Natural killer cell treated with Interleukin-12 subunit alpha and Interleukin-12 subunit beta and Interleukin-15 and Interleukin-18, amount 100 ng/mL, for 72 hours (primary cell): ENCODE measurements at regions not wholly inside any gene's neighbourhood (a gene's known extent, or its start where the extent isn't known, plus 50 kb on each side); places are given as distances from the start of the nearest gene placed in this dataset.

Source experiments
- ATAC-seq, 2 donors: fragments of 150-1000 bp; cut with Tn5 transposase in 1 of 2; sonication (Bioruptor Pico), chemical (Tn5 transposase) in 1 of 2; 2 replicates each; pipeline ENCODE4 v1.10.0; 2021
- DNase-seq: peaks from one replicate; pipeline ENCODE4 v3.0.0; 2022; ENCODE audit warnings: low spot score
- H3K27ac Mint-ChIP-seq, 2 donors: 1 replicate in 1 of 2; 2 replicates in 1 of 2; pipeline ENCODE4 v1.8.0; 2022; ENCODE audit warnings: mixed read lengths in 2 of 2, mild to moderate bottlenecking in 1 of 2, moderate library complexity in 1 of 2
- H3K27me3 Mint-ChIP-seq, 2 donors: 1 replicate in 1 of 2; 2 replicates in 1 of 2; pipeline ENCODE4 v1.8.0; 2022; ENCODE audit warnings: mixed read lengths in 2 of 2
- H3K36me3 Mint-ChIP-seq: one replicate; pipeline ENCODE4 v1.8.0; 2022; ENCODE audit warnings: mixed read lengths
- H3K4me1 Mint-ChIP-seq, 2 donors: 1 replicate in 1 of 2; 2 replicates in 1 of 2; pipeline ENCODE4 v1.8.0; 2022; ENCODE audit warnings: low read depth in 2 of 2, mixed read lengths in 2 of 2, mild to moderate bottlenecking in 1 of 2
- H3K4me3 Mint-ChIP-seq: one replicate; pipeline ENCODE4 v1.8.0; 2022; ENCODE audit warnings: mixed read lengths
- H3K9me3 Mint-ChIP-seq: 2 replicates; pipeline ENCODE4 v1.8.0; 2022; ENCODE audit warnings: mixed read lengths

DNA sequence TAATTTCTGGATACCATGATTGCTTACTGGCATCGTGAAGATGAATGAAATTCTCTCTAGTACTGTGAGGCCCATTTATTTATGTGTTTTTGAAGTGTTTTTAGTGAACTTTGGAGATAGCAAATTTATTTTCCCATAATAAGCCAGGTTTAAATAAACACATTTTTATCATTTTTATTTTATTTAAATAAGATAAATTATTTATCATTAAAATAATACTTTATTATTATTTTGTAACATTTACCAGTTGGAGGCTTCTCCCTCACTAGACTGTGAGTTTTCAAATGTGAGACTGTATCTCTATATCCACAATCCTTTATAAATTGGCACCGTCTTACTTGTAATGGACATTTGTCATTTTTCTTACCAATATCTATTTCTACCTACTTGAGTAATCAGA, 351.7 kb downstream of the METTL15 start:
- no peaks in the 10 kb centered on the region for H3K36me3 Mint-ChIP-seq
- H3K4me3 Mint-ChIP-seq = no peak overlapping the region
- no peaks in the 10 kb centered on the region for H3K27me3 Mint-ChIP-seq
- H3K27ac Mint-ChIP-seq = no peak overlapping the region
- peaks cover 23% of the 10 kb centered on the region for H3K9me3 Mint-ChIP-seq
- H3K4me1 Mint-ChIP-seq = no peaks in the 10 kb centered on the region
- DNase-seq = no peak
- no peak for ATAC-seq

DNA sequence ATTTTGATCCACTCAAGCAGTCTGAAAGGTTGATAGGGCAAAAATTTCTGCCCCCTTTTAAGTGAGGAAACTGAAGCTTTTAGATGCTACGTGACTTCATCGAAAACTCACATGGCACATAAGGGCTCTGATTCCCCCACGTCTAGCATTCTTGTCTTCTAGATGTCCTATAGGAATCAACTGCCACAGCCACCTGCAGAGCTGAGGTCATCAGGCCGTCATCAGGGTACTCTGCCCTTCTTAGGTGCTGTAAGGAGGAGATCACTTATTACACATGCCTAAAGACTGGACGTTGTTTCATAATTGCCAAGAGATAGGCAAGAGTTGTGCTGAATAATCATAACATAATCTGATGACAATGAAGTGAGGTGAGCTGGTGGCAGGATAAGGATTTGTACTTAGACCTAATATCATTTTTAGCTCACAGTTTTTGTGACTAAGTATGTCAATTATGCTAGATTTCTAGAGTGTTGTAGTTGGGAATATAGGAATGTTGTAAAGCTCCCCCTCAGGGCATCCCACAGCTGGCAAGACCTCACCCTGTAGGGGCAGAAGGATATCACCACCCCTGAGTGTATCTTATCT, 349.4 kb downstream of the METTL15 start:
- Mint-ChIP-seq H3K9me3 (peaks cover 21% of the 10 kb centered on the region), H3K27ac (no peak overlapping the region), H3K36me3 (no peaks in the 10 kb centered on the region), H3K4me1 (no peaks in the 10 kb centered on the region), H3K4me3 (no peak overlapping the region), H3K27me3 (no peaks in the 10 kb centered on the region)
- no peak for ATAC-seq
- no peak for DNase-seq

DNA sequence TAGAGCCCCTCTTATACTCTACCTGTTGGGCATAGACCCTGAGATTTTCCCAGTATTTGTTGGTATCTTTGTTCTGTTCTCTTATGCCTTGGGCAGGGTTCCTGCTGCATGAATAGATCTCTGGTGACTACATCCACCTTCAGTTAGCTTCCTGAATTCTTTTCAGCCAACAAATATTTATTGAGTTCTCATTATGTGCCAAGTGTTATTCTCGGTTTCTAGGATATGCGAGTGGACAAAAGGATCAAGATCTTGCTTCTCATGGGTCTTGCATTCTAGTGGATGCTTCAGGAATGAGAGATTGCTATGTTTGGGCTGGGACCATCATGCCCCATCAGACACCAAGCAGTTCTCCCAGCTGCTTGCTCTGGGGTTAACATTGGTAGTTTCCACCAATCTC, 340.0 kb downstream of the METTL15 start:
- Mint-ChIP-seq H3K36me3 (peaks cover 5% of the 10 kb centered on the region), H3K9me3 (peaks cover 7% of the 10 kb centered on the region), H3K4me3 (no peak overlapping the region), H3K27ac (no peak overlapping the region), H3K27me3 (no peaks in the 10 kb centered on the region), H3K4me1 (no peaks in the 10 kb centered on the region)
- DNase-seq (no peak), ATAC-seq (no peak)

DNA sequence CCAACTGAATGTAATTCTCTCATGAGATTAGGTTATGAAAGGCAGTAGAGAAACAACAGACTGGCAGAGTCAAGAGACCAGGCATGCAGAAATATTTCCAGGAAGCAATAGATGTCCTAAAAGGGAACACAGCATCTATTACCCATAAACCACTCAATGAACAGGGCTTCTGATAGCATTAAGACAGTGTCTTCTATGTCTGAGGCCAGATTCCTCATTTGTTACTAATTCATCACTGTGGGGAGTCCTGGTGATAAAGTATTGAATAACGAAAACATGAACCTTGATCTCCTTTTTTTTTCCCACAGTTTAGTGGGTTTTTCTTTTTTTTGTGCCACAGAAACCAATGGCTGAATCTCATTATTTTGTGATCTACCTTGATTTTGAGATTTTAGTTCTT, 339.0 kb downstream of the METTL15 start:
- ATAC-seq = no peak

DNA sequence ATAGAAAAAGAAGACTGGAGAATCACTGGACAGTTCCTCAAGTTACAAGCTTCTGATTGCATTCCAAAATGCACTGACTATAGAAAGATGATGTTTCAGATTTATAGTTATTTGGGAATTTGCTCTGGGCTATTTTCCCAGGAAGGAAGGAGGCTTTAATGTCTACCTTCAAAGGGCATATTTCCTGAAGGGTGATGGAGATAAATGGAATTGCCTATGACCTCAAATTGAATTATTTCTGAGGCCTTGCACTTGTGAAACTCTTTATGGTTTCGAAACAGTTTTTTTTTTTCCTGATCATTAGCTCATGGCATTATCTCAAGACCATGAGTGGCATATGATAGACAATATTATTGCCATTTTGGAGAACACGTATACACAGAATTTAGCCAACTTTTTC, 333.9 kb downstream of the METTL15 start:
- no peak overlapping the region for H3K27ac Mint-ChIP-seq
- peaks cover 6% of the 10 kb centered on the region for H3K9me3 Mint-ChIP-seq
- H3K4me1 Mint-ChIP-seq = no peaks in the 10 kb centered on the region
- H3K27me3 Mint-ChIP-seq = no peaks in the 10 kb centered on the region
- ATAC-seq (no peak), DNase-seq (no peak)
- no peaks in the 10 kb centered on the region for H3K36me3 Mint-ChIP-seq
- no peak overlapping the region for H3K4me3 Mint-ChIP-seq

More for the DNA sequence above, 339.0 kb downstream of the METTL15 start:
- Mint-ChIP-seq H3K36me3 (peaks cover 5% of the 10 kb centered on the region), H3K4me3 (no peak overlapping the region), H3K27ac (no peak overlapping the region), H3K9me3 (peaks cover 7% of the 10 kb centered on the region), H3K27me3 (no peaks in the 10 kb centered on the region), H3K4me1 (no peaks in the 10 kb centered on the region)
- no peak for DNase-seq

DNA sequence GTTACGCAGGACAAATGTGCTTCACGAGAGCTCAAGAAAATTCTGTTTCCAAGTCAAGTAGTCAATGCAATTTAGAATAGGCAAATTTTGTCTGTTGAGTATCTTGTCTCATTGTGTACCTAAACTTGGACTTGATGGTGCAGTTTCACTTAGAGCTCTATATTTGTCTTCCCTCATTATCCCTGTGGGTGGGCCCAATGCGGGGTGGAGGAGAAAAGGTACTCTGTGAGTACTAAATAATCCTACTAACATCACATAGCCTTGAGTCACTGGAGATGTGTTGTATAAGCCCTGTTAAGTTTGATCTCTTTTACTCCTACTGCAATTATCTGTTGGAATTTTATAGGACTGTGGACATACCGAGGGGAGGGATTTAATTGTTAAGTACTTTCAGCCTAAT, 331.2 kb downstream of the METTL15 start:
- H3K4me1 Mint-ChIP-seq = no peaks in the 10 kb centered on the region
- no peaks in the 10 kb centered on the region for H3K27me3 Mint-ChIP-seq
- no peak overlapping the region for H3K27ac Mint-ChIP-seq
- ATAC-seq (no peak), DNase-seq (no peak)
- H3K36me3 Mint-ChIP-seq = no peaks in the 10 kb centered on the region
- H3K4me3 Mint-ChIP-seq = no peak overlapping the region
- H3K9me3 Mint-ChIP-seq = peaks cover 9% of the 10 kb centered on the region

DNA sequence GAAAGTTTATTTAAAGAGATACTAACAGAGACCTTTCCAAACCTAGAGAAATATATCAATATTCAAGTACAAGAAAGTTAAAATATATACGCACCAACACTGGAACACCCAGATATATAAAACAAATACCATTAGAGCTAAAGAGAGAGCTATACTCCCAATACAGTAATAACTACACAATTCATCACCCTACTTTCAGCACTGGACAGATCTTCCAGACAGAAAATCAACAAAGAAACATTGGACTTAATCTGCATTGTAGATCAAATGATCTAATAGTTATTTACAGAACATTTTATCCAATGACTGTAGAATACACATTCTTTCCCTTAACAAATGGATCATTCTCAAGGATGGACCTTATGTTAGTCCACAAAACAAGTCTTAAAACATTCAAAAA, 311.9 kb downstream of the METTL15 start:
- Mint-ChIP-seq H3K36me3 (no peaks in the 10 kb centered on the region), H3K4me3 (no peak overlapping the region), H3K4me1 (no peaks in the 10 kb centered on the region), H3K27ac (no peak overlapping the region), H3K9me3 (peaks cover 18% of the 10 kb centered on the region), H3K27me3 (no peaks in the 10 kb centered on the region)
- no peak for ATAC-seq
- no peak for DNase-seq

DNA sequence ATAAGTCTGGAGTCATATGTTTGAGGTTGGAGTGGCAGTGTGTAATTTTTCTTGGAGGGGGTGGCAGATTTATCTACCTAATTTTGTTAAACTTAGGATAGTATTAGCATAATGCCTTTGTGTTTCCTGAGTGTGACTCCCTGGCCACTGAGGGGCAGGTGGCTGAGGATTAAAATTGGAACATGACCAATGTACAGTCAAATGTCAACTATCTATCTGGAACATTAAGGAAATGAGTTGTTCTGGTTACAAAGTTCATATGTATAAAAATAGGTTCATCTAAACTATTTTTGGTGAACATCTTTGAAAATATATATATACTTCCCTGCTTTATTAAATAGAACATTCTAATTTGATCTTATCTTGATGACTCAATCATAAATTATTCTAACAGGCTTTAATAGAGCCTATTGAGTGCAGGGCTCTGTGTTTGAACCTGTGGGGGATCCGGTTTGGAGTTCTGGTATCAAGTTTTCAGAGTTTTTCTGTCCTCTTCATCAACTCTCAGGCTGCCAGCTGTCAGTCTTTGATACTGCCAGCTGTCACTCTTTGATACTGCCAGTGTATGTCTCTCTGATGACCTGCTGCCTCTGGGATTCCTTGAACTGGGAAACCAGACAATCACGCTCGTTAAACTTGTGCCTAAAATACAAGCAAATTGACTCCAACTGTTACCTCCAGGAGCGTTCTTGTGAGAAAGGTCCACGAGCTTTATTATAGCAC, 309.6 kb downstream of the METTL15 start:
- Mint-ChIP-seq H3K27ac (no peak overlapping the region), H3K9me3 (peaks cover 18% of the 10 kb centered on the region), H3K36me3 (no peaks in the 10 kb centered on the region), H3K27me3 (no peaks in the 10 kb centered on the region), H3K4me1 (no peaks in the 10 kb centered on the region), H3K4me3 (no peak overlapping the region)
- ATAC-seq (no peak), DNase-seq (no peak)

DNA sequence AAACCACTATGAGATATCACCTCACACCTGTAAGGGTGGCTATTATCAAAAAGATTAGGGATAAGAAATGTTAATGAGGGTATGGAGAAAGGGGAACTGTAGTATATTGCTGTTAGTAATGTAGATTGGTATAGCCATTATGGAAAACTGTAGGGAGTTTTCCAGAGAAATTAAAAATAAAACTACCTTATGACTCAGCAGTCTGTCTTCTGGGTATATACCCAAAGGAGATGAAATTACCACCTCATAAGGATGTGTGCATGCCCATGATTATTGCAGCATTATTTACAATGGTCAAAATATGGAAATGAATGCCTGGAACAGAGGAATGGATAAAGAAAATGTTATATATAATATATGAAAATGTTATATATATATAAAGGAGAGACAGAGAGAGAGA, 303.8 kb downstream of the METTL15 start:
- ATAC-seq (no peak), DNase-seq (no peak)
- no peak overlapping the region for H3K4me3 Mint-ChIP-seq
- H3K36me3 Mint-ChIP-seq = no peaks in the 10 kb centered on the region
- peaks cover 17% of the 10 kb centered on the region for H3K9me3 Mint-ChIP-seq
- no peak overlapping the region for H3K27ac Mint-ChIP-seq
- no peaks in the 10 kb centered on the region for H3K4me1 Mint-ChIP-seq
- H3K27me3 Mint-ChIP-seq = no peaks in the 10 kb centered on the region

DNA sequence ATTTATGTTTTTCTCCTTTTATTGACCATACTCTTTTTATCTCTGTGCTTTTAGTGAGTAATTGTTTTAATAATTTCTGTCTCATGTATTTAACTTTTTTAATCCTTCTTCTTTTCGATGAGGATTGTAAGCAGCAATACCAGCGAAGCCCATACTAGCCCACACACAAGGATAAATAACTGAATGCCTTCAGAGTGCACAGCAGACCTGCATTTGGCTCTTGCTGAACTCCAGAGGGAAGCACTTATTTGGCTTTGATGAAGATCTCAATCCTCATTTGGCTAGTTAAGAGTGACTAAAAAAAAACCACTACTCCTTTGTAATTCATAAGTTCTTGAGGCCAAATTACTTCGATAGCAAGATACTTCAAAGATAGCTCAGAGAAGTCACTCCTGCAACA, 293.3 kb downstream of the METTL15 start:
- H3K4me3 Mint-ChIP-seq = no peak overlapping the region
- DNase-seq (no peak), ATAC-seq (no peak)
- H3K27me3 Mint-ChIP-seq = no peaks in the 10 kb centered on the region
- no peaks in the 10 kb centered on the region for H3K4me1 Mint-ChIP-seq
- H3K36me3 Mint-ChIP-seq = peaks cover under 1% of the 10 kb centered on the region
- H3K9me3 Mint-ChIP-seq = peaks cover 21% of the 10 kb centered on the region
- H3K27ac Mint-ChIP-seq = no peak overlapping the region

DNA sequence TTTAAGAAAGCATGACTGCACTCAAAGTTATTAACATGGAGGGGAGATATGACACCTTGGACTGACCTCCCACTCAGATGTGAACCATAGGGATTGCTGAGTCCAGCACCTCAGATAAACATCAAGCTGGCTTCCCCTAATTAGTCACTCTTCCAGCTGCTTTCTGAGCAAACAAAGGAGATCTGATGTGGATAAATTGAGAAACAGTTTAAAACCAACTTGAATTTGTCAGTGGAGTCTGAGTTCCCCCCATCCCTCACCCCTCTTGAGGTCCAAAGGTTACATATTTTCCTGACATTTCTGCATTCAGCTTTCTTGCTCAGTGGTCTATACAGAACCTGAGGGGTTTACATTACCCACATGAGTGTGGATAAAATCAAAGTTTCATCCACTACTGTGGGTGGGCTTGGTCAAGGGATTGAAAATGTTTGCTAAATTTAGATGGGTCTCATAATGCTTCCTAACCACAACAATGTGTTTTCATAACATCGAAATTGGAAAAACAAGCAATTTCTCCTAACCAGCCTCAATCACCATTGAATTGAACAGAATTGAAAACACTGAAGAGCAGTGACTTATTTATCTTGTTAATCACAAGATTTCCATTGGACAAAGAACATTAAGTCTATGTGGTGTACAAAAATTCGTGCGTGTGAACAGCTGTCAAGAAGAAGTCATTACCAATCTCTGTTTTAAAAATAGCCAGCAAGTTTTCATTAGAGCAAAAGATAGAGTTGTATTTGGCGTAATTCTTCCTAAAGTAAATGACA, 292.3 kb downstream of the METTL15 start:
- DNase-seq (no peak), ATAC-seq (no peak)
- Mint-ChIP-seq H3K27ac (no peak overlapping the region), H3K9me3 (peaks cover 19% of the 10 kb centered on the region), H3K27me3 (no peaks in the 10 kb centered on the region), H3K4me1 (no peaks in the 10 kb centered on the region), H3K4me3 (no peak overlapping the region), H3K36me3 (no peaks in the 10 kb centered on the region)

DNA sequence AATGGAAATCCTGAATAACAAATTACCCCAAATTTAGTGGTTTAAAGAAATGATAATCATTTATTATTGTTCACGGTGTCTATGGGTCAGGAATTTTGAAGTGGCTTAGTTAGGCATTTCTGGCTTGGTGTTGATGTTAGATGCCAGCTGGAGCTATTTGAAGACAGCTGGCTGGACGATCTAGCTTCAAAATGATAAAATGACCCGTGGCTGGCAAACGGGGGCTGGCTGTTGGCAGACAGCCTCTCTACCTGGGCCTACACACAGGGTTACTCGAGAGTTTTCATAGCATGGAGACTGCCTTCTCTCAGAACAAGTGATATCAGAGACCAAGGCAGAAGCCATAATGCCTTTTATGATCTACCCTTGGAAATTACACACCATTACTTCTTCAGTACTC, 285.2 kb downstream of the METTL15 start:
- H3K36me3 Mint-ChIP-seq = no peaks in the 10 kb centered on the region
- H3K4me1 Mint-ChIP-seq = no peaks in the 10 kb centered on the region
- H3K9me3 Mint-ChIP-seq = peaks cover 18% of the 10 kb centered on the region

DNA sequence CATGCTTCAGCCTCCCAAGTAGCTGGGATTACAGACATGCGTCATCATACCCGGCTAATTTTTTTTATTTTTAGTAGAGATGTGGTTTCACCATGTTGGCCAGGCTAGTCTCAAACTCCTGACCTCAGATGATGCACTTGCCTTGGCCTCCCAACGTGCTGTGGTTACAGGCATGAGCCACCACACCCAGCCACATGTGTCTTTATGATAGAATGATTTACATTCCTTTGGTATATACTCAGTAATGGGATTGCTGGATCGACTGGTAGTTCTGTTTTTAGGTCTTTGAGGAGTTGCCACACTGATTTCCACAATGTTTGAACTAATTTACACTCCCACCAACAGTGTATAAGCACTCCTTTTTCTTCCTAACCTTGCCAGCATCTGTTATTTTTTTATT, 276.2 kb downstream of the METTL15 start:
- ATAC-seq (no peak), DNase-seq (no peak)
- Mint-ChIP-seq H3K4me3 (no peak overlapping the region), H3K27ac (no peak overlapping the region), H3K36me3 (peaks cover 10% of the 10 kb centered on the region), H3K4me1 (no peaks in the 10 kb centered on the region), H3K9me3 (peaks cover 29% of the 10 kb centered on the region), H3K27me3 (no peaks in the 10 kb centered on the region)

More for the DNA sequence above, 285.2 kb downstream of the METTL15 start:
- no peak for ATAC-seq
- H3K27ac Mint-ChIP-seq = no peak overlapping the region
- DNase-seq = no peak
- no peaks in the 10 kb centered on the region for H3K27me3 Mint-ChIP-seq
- no peak overlapping the region for H3K4me3 Mint-ChIP-seq

DNA sequence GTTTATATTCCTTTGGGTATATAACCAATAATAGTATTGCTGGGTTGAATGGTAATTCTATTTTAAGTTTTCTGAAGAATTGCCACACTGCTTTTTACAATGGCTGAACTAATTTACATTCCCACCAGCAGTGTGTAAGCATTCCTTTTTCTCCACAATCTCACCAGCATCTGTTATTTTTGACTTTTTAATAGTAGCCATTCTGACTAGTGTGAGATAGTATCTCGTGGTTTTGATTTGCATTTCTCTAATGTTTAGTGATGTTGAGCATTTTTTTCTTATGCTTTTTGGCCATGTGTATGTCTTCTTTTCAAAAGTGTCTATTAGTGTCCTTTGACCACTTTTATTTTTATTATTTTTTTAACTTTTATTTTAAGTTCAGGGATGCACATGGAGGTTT, 275.3 kb downstream of the METTL15 start:
- Mint-ChIP-seq H3K27ac (no peak overlapping the region), H3K9me3 (peaks cover 29% of the 10 kb centered on the region), H3K27me3 (no peaks in the 10 kb centered on the region), H3K4me3 (no peak overlapping the region), H3K4me1 (no peaks in the 10 kb centered on the region), H3K36me3 (peaks cover 10% of the 10 kb centered on the region)
- DNase-seq (no peak), ATAC-seq (no peak)
